Erythroblast (primary cell): ENCODE measurements at regions not wholly inside any gene's neighbourhood (a gene's known extent, or its start where the extent isn't known, plus 50 kb on each side); places are given as distances from the start of the nearest gene placed in this dataset.

Experiments used
- GATA1 ChIP-seq: IDR thresholded peaks from 2 replicates; pipeline ENCODE4 v1.6.1; 2011; ENCODE audit warnings: low read depth, mild to moderate bottlenecking, control low read depth, low read length, moderate library complexity
- POLR2A ChIP-seq: IDR thresholded peaks from 2 replicates; pipeline ENCODE4 v1.6.1; 2011; ENCODE audit warnings: mild to moderate bottlenecking, low read length

GRCh38 chr16:18062713-18063112 lies 273.8 kb downstream of the NPIPA8 start:
- TF ChIP-seq POLR2A: no peak
- no peak for TF ChIP-seq GATA1
